NCI-H1930 (cell line): ENCODE measurements at regions not wholly inside any gene's neighbourhood (a gene's known extent, or its start where the extent isn't known, plus 50 kb on each side); places are given as distances from the start of the nearest gene placed in this dataset.

Experiments used
- DNase-seq, 2 experiments: peaks; one replicate each; lab custom pipeline; 2025; lab: John Stamatoyannopoulos, UW

- no peak for DNase-seq
These were observed 97.1 kb upstream of the GRIK2 start for GRCh38 chr6:101296169-101296960.

- no peak for DNase-seq
These were observed 90.9 kb upstream of the GRIK2 start for GRCh38 chr6:101302593-101302992.

- DNase-seq, result no peak
These were observed 90.0 kb upstream of the GRIK2 start for GRCh38 chr6:101303495-101303894.

- DNase-seq, result no peak
These were observed 80.9 kb upstream of the GRIK2 start for GRCh38 chr6:101312652-101313051.

- DNase-seq, result no peak
These were observed 70.6 kb upstream of the GRIK2 start for GRCh38 chr6:101322921-101323320.

GRCh38 chr6:101326411-101326810 is 67.1 kb upstream of the GRIK2 start:
- DNase-seq, result no peak

- no peak for DNase-seq
These were observed 51.6 kb upstream of the GRIK2 start for GRCh38 chr6:101341926-101342325.
